ENCODE measurements at regions not wholly inside any gene's neighbourhood (a gene's known extent, or its start where the extent isn't known, plus 50 kb on each side); places are given as distances from the start of the nearest gene placed in this dataset.

DNA sequence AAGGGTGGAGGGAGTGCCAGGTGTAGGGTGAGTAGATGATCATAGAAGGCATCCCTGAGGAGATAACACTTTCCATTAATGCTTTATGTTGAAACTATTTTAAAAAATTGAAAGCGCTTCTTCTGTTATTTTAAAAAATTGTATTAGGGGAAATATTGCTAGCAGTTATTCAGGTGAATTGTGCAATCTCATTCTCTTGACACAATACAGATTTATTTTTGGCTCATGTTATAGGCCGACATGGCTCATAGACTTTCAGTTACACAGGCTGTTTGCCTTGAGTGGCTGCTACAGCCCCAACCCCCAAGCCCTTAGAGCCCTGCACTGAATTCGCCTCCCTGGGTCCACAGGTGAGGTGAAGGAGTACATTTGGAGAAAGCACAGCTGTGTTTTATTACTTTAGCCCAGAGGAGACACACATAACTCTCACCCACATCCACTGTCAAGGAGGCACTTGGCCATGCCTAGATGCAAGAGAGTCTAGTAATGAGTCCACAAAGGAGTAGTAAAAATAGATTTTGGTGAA, 228.2 kb downstream of the RFPL4B start:
- TF ChIP-seq CTCF (IDR thresholded peaks at IDR 0.05; ENCODE audit: low read depth, low read length, missing input control) (no peak), HNF4A (conservative IDR thresholded peaks at IDR 0.05) (no peak), EGR1 (IDR thresholded peaks at IDR 0.05; ENCODE audit: low read depth in 2 of 2) (no peak), MAX (IDR thresholded peaks at IDR 0.05) (no peak), ATF3 (IDR thresholded peaks at IDR 0.05) (no peak), SP1 (IDR thresholded peaks at IDR 0.05) (no peak), GABPA (IDR thresholded peaks at IDR 0.05 in 1 of 2, conservative IDR thresholded peaks at IDR 0.05 in 1 of 2) (no peak), FOXA1 (IDR thresholded peaks at IDR 0.05) (no peak)
- TF ChIP-seq, protein P1, sequence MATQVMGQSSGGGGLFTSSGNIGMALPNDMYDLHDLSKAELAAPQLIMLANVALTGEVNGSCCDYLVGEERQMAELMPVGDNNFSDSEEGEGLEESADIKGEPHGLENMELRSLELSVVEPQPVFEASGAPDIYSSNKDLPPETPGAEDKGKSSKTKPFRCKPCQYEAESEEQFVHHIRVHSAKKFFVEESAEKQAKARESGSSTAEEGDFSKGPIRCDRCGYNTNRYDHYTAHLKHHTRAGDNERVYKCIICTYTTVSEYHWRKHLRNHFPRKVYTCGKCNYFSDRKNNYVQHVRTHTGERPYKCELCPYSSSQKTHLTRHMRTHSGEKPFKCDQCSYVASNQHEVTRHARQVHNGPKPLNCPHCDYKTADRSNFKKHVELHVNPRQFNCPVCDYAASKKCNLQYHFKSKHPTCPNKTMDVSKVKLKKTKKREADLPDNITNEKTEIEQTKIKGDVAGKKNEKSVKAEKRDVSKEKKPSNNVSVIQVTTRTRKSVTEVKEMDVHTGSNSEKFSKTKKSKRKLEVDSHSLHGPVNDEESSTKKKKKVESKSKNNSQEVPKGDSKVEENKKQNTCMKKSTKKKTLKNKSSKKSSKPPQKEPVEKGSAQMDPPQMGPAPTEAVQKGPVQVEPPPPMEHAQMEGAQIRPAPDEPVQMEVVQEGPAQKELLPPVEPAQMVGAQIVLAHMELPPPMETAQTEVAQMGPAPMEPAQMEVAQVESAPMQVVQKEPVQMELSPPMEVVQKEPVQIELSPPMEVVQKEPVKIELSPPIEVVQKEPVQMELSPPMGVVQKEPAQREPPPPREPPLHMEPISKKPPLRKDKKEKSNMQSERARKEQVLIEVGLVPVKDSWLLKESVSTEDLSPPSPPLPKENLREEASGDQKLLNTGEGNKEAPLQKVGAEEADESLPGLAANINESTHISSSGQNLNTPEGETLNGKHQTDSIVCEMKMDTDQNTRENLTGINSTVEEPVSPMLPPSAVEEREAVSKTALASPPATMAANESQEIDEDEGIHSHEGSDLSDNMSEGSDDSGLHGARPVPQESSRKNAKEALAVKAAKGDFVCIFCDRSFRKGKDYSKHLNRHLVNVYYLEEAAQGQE (IDR thresholded peaks at IDR 0.05): no peak
